ENCODE measurements at regions not wholly inside any gene's neighbourhood (a gene's known extent, or its start where the extent isn't known, plus 50 kb on each side); places are given as distances from the start of the nearest gene placed in this dataset.
"Not testable (repeated sequence)": the region's sequence is repeated elsewhere in the genome, so short reads cannot be mapped to it uniquely, and the experiment has no call there.

DNA sequence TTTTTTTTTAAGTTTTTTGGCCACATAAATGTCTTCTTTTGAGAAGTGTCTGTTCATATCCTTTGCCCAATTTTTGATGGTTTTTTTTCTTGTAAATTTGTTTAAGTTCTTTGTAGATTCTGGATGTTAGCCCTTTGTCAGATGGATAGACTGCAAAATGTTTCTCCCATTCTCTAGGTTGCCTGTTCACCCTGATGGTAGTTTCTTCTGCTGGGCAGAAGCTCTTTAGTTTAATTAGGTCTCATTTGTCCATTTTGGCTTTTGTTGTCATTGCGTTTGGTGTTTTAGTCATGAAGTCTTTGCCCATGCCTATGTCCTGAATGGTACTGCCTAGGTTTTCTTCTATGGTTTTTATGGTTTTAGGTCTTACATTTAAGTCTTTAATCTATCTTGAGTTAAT lies 320.9 kb upstream of the SETBP1 start:
- DNase-seq, result not testable (repeated sequence)

DNA sequence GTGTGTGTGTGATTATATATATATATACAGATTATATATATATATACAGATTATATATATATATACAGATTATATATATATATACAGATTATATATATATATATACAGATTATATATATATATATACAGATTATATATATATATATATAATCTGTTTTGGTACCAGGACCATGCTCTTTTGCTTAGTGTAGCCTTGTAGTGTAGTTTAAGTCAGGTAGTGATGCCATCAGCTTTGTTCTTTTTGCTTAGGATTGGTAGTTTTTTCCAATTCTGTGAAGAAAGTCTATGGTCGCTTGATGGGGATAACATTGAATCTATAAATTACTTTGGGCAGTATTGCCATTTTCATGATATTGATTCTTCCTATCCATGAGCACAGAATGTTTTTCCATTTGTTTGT lies 318.5 kb upstream of the SETBP1 start:
- not testable (repeated sequence) for DNase-seq

DNA sequence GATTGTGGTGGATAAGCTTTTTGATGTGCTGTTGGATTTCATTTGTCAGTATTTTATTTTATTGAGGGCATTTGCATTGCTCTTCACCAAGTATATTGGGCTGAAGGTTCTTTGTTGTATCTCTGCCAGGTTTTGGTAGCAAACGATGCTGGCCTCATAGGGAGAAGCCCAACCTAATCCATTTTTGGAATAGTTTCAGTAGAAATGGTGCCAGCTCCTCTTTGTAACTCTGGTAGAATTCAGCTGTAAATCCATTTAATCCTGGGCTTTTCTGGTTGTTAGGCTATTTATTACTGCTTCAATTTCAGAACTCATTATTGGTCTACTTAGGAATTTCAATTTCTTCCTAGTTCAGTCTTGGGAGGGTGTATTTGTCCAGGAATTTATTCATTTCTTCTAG lies 309.8 kb upstream of the SETBP1 start:
- DNase-seq, result no peak

GRCh38 chr18:44374966-44375365 lies 305.7 kb upstream of the SETBP1 start:
- DNase-seq, result no peak

- no peak for DNase-seq
Measured at GRCh38 chr18:44386401-44386800, 294.3 kb upstream of the SETBP1 start.

DNA sequence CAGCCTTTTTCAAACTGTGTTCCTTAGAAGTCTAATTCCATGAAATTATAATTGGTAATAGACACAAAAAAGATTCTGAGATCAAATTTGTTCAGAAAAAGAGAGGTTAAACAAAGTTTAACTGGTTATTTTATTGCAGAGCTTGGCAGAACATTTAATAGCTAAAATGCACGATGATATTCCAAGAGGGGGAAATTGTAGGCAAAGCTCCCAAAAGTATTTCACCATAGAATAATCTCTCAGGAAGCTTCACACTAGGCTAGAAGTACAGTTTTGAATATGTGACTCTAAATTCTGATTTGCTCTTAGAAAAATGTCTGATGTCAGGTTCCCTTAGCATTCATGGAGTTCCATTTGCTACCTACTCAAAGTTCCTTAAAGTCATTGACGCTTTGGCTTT lies 292.4 kb upstream of the SETBP1 start:
- no peak for DNase-seq

DNA sequence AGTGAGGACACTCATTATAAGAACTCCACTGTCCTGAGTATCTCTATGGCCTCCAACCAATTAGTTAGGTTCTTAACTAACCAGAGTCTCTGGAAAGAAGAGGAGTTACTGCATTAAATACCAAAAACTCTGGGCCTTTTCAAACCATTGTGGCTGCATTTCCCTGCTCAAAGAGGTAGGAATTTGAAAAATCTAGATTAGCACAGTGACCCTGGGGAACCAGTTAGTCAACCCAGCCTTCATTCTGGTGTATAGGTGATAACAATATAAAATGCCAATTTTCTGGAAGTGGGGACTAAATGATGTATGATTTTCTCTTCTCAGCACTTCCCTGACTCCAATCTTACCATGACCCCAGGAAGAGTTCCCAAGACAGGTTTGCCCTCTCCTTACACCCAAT lies 287.8 kb upstream of the SETBP1 start:
- DNase-seq, result no peak

DNA sequence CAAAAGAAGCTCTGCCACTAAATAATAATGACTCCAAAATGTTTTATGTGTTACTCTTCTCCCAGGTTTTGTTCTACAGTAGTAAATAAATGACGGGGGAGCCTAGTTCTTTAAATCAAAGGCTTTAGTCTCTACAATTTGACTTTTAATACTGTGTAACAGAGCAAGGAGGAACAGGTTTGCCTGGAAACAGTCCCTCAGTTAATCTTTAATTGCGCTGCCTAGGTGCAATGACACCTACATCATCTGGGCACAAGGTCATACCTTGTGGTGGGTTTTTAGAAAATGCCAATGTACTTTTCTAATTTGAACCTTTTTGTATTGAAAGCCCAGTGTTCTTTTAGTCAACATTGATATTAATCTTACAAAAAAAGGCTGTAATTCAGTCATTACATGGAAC lies 287.3 kb upstream of the SETBP1 start:
- no peak for DNase-seq

GRCh38 chr18:44396550-44396949 lies 284.1 kb upstream of the SETBP1 start:
- DNase-seq, result no peak

GRCh38 chr18:44409071-44409470 lies 271.6 kb upstream of the SETBP1 start:
- DNase-seq, result no peak

DNA sequence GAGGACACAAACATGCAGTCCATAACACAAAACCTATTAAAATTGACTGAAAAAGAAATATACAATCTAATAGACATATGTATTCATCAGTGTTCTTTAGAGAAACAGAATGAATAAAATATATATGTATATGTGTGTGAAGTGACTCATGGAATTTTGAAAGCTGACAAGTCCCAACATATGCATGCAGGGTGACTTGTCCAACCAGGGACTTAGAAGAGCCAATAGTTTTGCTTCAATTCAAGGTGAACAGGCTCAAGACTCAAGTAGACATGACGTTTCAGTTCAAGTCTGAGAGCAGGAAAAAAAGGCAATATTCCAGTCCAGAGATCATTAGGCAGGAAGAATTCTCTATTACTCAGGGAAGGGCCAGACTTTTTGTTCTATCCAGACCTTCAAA lies 271.2 kb upstream of the SETBP1 start:
- DNase-seq, result no peak

DNA sequence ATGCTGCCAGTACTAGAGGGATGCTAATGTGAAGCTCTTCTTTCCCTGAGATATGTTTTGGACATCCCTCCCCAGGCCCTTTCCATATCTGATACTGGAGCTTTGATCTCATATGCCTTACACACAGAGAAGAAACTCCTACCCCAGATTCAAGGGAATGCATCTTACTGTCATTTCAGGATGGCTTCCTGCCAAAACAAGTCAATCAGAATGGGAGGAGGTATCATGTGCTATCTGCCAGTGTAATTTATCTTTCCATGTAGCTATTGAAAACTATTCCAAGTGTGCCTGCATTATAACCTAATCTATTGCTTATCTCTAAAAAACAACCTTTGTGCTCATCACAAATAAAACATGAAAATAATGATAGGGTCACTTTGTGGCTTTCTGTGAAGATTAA lies 269.9 kb upstream of the SETBP1 start:
- DNase-seq, result no peak

DNA sequence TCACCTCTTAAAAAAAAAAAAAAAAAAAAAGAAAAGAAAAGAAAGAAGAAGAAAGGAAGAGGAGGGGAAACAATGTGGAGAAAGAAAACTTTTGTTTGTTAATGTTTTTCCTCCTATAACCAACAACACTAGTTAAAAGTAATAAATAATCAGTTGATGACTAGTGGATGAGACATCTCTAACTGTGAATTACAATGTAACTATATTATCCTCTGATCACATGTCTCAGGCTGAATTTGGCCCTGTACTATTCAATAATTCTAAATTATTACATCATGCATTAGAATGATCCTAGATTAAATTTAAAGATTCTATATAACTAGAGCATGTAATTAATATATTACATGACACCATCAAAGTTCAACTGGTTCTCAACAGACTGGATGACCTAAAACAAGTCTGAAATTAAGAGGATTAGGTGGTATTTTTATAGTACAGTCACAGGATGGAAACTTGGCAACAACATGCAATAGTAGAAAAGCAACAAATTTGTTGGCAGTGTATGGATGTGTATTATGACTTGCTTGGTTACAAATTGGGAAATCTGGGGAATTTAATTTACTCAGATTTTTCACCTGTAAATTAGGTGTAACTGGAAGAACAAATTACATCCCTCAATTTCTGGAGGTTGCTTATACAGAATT lies 269.3 kb upstream of the SETBP1 start:
- no peak for DNase-seq

- DNase-seq, result no peak
Measured at GRCh38 chr18:44411976-44412375, 268.7 kb upstream of the SETBP1 start.

DNA sequence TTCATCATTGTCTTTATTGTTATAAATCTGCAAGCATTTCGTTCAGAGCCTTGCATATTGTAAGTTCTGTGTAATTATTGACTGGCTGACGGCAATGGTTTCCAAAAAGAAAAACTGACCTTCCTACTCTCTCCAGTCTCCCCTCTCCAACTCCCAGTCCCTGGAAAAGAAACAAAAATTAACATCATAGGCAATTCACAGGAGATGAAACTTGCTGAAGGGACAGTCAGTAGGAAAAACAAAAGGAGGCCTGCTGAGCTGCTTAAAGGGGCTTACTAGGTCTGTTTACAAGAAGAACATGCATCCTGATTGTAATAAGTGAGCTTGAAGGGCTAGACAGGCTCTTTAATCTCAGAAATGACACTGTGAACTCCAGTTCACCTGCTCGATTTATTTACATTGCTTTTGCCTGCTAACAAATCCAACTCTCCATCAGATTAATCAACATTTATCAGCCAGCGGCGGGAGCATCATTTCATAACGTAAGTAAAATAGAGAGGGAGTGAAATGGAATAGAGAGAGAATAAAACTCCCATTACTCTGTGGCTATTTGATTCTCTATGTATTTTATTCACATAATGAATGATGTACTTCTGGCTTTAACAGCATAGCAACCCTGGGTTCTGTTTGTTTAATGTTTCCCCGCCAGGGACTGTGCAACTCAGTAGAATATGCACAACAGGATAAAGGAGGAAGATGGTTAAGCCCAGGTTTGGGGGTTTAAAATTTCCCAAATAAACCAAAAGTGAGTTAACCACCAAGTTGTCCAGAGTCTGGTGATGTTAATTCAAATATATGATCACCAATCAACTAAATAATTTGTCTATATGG lies 256.7 kb upstream of the SETBP1 start:
- DNase-seq, result no peak

DNA sequence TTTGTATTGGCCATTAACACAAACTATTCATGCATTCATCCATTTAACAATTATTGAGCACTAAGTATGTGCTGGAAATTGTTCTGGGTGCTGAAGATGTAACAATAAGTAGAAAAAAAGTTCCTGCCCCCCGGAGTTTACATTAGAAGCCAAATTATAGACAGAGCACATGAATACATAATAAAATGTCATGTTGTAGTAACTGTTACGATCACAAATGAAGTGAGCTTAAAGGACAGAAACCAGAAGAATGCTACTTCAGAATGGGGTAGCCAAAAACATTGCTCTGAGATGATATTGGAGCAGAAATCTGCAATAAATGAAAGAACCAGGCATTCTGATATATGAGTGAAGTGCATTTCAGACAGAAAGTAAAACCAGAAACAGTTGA lies 256.0 kb upstream of the SETBP1 start:
- DNase-seq, result no peak

DNA sequence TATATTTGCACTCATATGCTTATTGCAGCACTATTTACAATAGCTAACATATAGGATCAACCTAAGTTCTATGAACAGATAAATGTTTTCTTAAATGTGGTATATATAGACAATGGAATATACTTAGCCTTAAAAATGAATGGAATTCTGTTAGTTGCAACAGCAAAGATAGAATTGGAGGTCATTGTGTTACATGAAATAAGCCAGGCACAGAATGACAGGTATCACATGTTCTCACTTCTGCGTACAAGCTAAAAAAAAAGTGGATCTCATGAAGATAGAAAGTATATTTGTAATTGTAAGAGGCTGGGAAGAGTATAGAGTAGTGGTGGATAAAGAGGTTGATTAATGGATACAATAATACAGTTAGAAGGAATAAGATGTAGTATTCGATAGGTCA lies 255.5 kb upstream of the SETBP1 start:
- no peak for DNase-seq

DNA sequence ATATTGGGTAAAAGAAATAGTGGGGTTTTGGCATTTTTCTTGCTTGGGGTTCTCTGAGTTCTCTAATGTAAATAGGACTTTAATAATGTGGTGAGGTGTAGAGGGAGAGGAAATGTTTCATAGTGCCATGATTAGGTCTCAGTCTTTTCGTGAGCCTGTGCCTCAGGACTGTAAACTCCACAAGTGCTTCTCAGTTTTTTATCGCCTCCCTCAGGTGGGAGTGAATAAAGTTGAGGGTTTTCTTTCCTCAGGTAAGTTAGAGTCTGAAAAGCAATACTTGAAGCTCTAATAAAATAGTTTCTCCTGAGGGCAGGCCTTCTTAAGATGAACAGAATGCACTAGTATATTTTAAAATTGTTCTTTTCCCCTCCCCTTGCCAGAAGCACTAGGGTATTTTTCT lies 243.1 kb upstream of the SETBP1 start:
- DNase-seq, result no peak

DNA sequence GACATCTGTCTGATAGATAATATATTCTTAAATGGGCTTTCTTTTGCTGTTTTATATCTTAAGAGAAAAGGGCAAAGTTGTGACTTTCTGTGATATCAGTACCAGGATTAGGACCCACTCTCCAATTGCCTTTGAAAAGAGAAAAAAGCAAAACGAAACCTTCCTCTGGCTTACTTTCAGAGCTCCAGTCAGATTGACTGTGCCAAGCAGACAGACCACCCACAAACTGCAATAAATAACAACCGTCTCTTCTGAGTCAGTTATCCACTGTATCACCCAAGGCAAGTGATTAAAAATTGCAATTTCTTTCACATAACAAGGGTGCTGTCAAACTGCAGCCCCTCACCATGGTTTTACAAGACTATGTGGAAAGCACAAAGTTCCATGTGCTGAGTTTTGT lies 230.5 kb upstream of the SETBP1 start:
- no peak for DNase-seq

DNA sequence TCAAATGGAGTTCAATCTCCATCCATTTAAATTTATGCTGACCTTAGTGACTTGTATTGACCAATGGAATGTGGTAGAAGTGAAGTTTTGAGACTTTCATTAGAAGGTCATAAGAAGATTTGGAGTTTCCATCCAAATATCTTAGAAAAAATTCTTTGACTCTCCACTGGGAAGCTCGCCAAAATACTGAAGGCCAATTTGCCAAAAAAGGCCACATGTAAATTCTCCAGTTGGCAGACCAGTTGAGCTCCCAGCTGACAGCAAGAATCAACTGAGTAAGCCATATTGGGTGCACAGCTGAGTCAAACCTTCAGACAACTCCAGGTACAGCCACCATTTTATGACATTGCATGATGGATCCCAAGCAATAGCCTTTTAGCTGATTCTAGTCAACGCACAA lies 228.3 kb upstream of the SETBP1 start:
- no peak for DNase-seq

GRCh38 chr18:44453505-44453904 lies 227.2 kb upstream of the SETBP1 start:
- no peak for DNase-seq

DNA sequence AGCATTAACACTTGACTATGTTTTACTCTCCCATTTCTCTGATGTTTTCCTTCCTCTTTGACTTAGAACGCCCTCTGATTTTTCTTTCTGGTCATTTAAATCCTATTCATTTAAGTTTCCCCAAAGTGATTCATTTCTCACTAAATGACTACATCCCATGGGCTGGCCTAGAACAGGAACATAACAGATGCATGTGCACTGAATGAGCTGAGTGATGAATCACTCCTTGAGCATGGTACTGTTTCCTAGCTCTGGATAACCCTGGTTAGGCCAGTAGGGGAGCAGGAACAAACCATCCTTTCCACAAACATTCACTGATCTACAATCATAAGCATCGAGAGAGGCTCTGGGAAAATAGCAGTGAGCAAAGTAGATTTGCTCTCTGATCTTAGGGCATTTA lies 221.9 kb upstream of the SETBP1 start:
- no peak for DNase-seq

- DNase-seq, result no peak
Measured at GRCh38 chr18:44464398-44465180, 216.1 kb upstream of the SETBP1 start.

DNA sequence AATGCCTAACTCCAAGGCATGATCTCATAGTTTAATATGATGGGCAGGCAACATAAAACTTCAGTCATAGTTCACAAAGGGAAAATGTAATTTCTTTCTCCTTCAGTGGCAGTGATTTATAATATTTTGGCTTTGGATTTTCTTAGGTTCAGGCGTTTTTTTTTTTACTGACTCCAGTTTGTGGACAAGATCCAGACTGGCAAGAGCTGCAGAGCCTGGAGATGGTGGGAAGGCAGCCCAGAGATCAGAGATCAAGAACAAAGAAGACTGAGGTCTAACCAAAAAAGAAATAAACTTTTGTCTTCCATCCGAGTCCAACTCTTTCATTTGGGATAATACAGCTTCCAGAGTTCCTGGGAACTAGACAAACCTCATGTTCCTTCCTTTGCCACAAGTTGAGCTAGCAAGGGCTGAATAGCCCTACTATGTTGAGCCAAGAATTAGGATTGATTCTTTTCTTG lies 215.3 kb upstream of the SETBP1 start:
- no peak for DNase-seq
